A549 (cell line): ENCODE measurements at regions not wholly inside any gene's neighbourhood (a gene's known extent, or its start where the extent isn't known, plus 50 kb on each side); places are given as distances from the start of the nearest gene placed in this dataset.

Experiments used
- ATAC-seq, 2 experiments: fragments of 200-7000 bp in 1 of 2; fragments of >200 bp in 1 of 2; cut with Nextera tagmentation in 1 of 2; cut with Tn5 transposase in 1 of 2; 3 replicates each; pipeline versions ENCODE4 v1.8.0 to v1.9.1; 2018 to 2020; ENCODE audit warnings: mild to moderate bottlenecking in 1 of 2, moderate library complexity in 1 of 2
- CTCF ChIA-PET: fragments of 300-600 bp; sonication (Branson Sonifier 250); formaldehyde crosslinking; extraction: SDS; loops from one replicate; lab custom pipeline; 2021; ENCODE audit warnings: antibody characterized with exemption, inconsistent platforms; lab: Yijun Ruan, JAX
- POLR2A ChIA-PET: fragments of 350-600 bp; formaldehyde crosslinking; extraction: SDS; loops from one replicate; lab custom pipeline; 2021; ENCODE audit warnings: antibody characterized with exemption, inconsistent platforms; lab: Yijun Ruan, JAX
- DNase-seq, 2 experiments: peaks; one replicate each; pipeline versions ENCODE4 v3.0.0 to v3.0.0-alpha.2; 2011 to 2016; ENCODE audit warnings: low read depth in 1 of 2, low spot score in 1 of 2
- FAIRE-seq: peaks from 2 replicates; lab custom pipeline; 2011; peaks lifted over from hg19 to GRCh38; lab: Jason Lieb, UNC
- H3K27ac ChIP-seq, 2 experiments: fragments of >200 bp; sonication (Bioruptor Twin); formaldehyde crosslinking; 3 replicates each; pipeline ENCODE4 v1.5.1; 2016 to 2017
- H3K4me1 ChIP-seq: fragments of >200 bp; sonication (Bioruptor Twin); formaldehyde crosslinking; 3 replicates; pipeline ENCODE4 v1.6.1; 2016
- H3K4me2 ChIP-seq: fragments of >200 bp; sonication (Bioruptor Twin); formaldehyde crosslinking; 3 replicates; pipeline ENCODE4 v1.6.1; 2016
- H3K4me3 ChIP-seq: fragments of >200 bp; sonication (Bioruptor Twin); formaldehyde crosslinking; 3 replicates; pipeline ENCODE4 v1.5.1; 2016
- H3K9me3 ChIP-seq: fragments of >200 bp; sonication (Bioruptor Twin); formaldehyde crosslinking; 3 replicates; pipeline ENCODE4 v1.6.1; 2016
- BCL3 ChIP-seq: fragments of >200 bp; sonication (Bioruptor Twin); formaldehyde crosslinking; IDR thresholded peaks from 3 replicates; pipeline ENCODE4 v1.6.1; 2016
- CBX2 ChIP-seq: fragments of 200-600 bp; sonication (generic); IDR thresholded peaks from 2 replicates; pipeline ENCODE4 v1.6.1; 2016; ENCODE audit warnings: low read depth, mild to moderate bottlenecking, borderline replicate concordance
- CBX8 ChIP-seq: fragments of 200-600 bp; sonication (generic); IDR thresholded peaks from 2 replicates; pipeline ENCODE4 v1.6.1; 2016
- EHMT2 ChIP-seq: fragments of 200-600 bp; sonication (generic); IDR thresholded peaks from 2 replicates; pipeline ENCODE4 v1.6.1; 2016; ENCODE audit warnings: antibody characterized with exemption, low read depth, mild to moderate bottlenecking, moderate library complexity
- ELK1 ChIP-seq: fragments of 150-350 bp; IDR thresholded peaks from 2 replicates; pipeline ENCODE4 v1.6.1; 2014; ENCODE audit warnings: low read depth, mild to moderate bottlenecking, low read length
- EP300 ChIP-seq, 2 experiments: fragments of >200 bp; sonication (Bioruptor Twin); formaldehyde crosslinking; IDR thresholded peaks; 2 replicates in 1 of 2; 3 replicates in 1 of 2; pipeline ENCODE4 v1.6.1; 2016 to 2017
- FOSB ChIP-seq: fragments of 250-450 bp; sonication (Bioruptor Pico); IDR thresholded peaks from 2 replicates; pipeline ENCODE4 v1.5.0; 2020; ENCODE audit warnings: mild to moderate bottlenecking, moderate library complexity
- GATA3 ChIP-seq: IDR thresholded peaks from 2 replicates; pipeline ENCODE4 v1.6.1; 2012; ENCODE audit warnings: borderline replicate concordance
- HES2 ChIP-seq: fragments of >200 bp; sonication (Bioruptor Twin); formaldehyde crosslinking; IDR thresholded peaks from 2 replicates; pipeline ENCODE4 v1.6.1; 2016
- HEYL ChIP-seq: fragments of 250-450 bp; sonication (Bioruptor Pico); IDR thresholded peaks from 2 replicates; pipeline ENCODE4 v1.8.0; 2021; ENCODE audit warnings: mild to moderate bottlenecking, moderate library complexity
- HMGXB4 ChIP-seq: fragments of 250-450 bp; sonication (Bioruptor Pico); IDR thresholded peaks from 2 replicates; pipeline ENCODE4 v1.5.0; 2021; ENCODE audit warnings: mild to moderate bottlenecking, moderate library complexity, borderline replicate concordance
- HOXA7 ChIP-seq: fragments of 250-450 bp; sonication (Bioruptor Pico); IDR thresholded peaks from 2 replicates; pipeline ENCODE4 v1.5.0; 2020; ENCODE audit warnings: mild to moderate bottlenecking, moderate library complexity
- HOXB13 ChIP-seq: fragments of 250-450 bp; sonication (Bioruptor Pico); IDR thresholded peaks from 2 replicates; pipeline ENCODE4 v1.5.0; 2020; ENCODE audit warnings: low read depth, mild to moderate bottlenecking, moderate library complexity
- JUN ChIP-seq, 2 experiments: fragments of >200 bp; sonication (Bioruptor Twin); formaldehyde crosslinking; IDR thresholded peaks; 2 replicates in 1 of 2; 3 replicates in 1 of 2; pipeline ENCODE4 v1.6.1; 2016 to 2017
- KDM1A ChIP-seq: fragments of 200-600 bp; sonication (generic); IDR thresholded peaks from 2 replicates; pipeline ENCODE4 v1.6.1; 2016; ENCODE audit warnings: low read depth, mild to moderate bottlenecking
- KDM5A ChIP-seq: fragments of 200-600 bp; sonication (generic); IDR thresholded peaks from 2 replicates; pipeline ENCODE4 v1.6.1; 2016; ENCODE audit warnings: antibody characterized with exemption, mild to moderate bottlenecking
- MAFK ChIP-seq: fragments of 450-650 bp; IDR thresholded peaks from 2 replicates; pipeline ENCODE4 v1.6.1; 2014; ENCODE audit not compliant: partially characterized antibody
- MAX ChIP-seq: IDR thresholded peaks from 2 replicates; pipeline ENCODE4 v1.6.1; 2012
- MAZ ChIP-seq: fragments of 150-350 bp; IDR thresholded peaks from 2 replicates; pipeline ENCODE4 v1.6.1; 2014; ENCODE audit warnings: antibody characterized with exemption, low read depth, low read length, borderline replicate concordance
- MYC ChIP-seq: IDR thresholded peaks from 2 replicates; pipeline ENCODE4 v1.6.1; 2012; ENCODE audit warnings: mild to moderate bottlenecking, inconsistent platforms, low read length, improper control_type of control experiment, borderline replicate concordance
- NFE2L2 ChIP-seq: fragments of 150-350 bp; conservative IDR thresholded peaks from 2 replicates; pipeline ENCODE4 v1.6.1; 2014; ENCODE audit warnings: low read length
- NR3C1 ChIP-seq: fragments of >200 bp; sonication (Bioruptor Twin); formaldehyde crosslinking; IDR thresholded peaks from 3 replicates; pipeline ENCODE4 v1.6.1; 2017
- POLR2A ChIP-seq: IDR thresholded peaks from 2 replicates; pipeline ENCODE4 v1.6.1; 2012; ENCODE audit warnings: mild to moderate bottlenecking, low read length
- RARB ChIP-seq: fragments of 250-450 bp; sonication (Bioruptor Pico); IDR thresholded peaks from 2 replicates; pipeline ENCODE4 v1.8.0; 2021; ENCODE audit warnings: mild to moderate bottlenecking, moderate library complexity
- RCOR1 ChIP-seq: fragments of 150-350 bp; IDR thresholded peaks from 2 replicates; pipeline ENCODE4 v1.6.1; 2014; ENCODE audit warnings: antibody characterized with exemption, low read length, low read depth
- REST ChIP-seq: fragments of 200-600 bp; sonication (generic); IDR thresholded peaks from 2 replicates; pipeline ENCODE4 v1.6.1; 2016; ENCODE audit warnings: antibody characterized with exemption, mild to moderate bottlenecking, moderate library complexity
- SMC3 ChIP-seq: fragments of >200 bp; sonication (Bioruptor Twin); formaldehyde crosslinking; IDR thresholded peaks from 3 replicates; pipeline ENCODE4 v1.6.1; 2018; ENCODE audit warnings: inconsistent platforms
- SREBF2 ChIP-seq: fragments of 450-650 bp; IDR thresholded peaks from 2 replicates; pipeline ENCODE4 v1.6.1; 2014; ENCODE audit warnings: mild to moderate bottlenecking, moderate library complexity
- TP53 ChIP-seq: fragments of 250-450 bp; sonication (Bioruptor Pico); IDR thresholded peaks from 2 replicates; pipeline ENCODE4 v1.5.0; 2021; ENCODE audit warnings: mild to moderate bottlenecking, moderate library complexity
- USF2 ChIP-seq: fragments of 450-650 bp; IDR thresholded peaks from 2 replicates; pipeline ENCODE4 v1.6.1; 2014; ENCODE audit warnings: antibody characterized with exemption
- WGBS: methylation state at CpG from one replicate; pipeline ENCODE4 v1.1.6; 2017; ENCODE audit errors: missing lambda C conversion rate; 5-methylcytosine and 5-hydroxymethylcytosine counted together

- ATAC-seq (no peak), DNase-seq (no peak), FAIRE-seq (no peak)
- TF ChIP-seq JUN (IDR thresholded peaks at IDR 0.05) (no peak), ELK1 (no peak), EHMT2 (no peak), CBX8 (no peak), CBX2 (no peak), NFE2L2 (no peak), REST (no peak), KDM1A (no peak), TP53 (CRISPR knock-in tag) (no peak), NR3C1 (no peak), KDM5A (no peak), HEYL (CRISPR knock-in tag) (no peak), MAZ (no peak), HES2 (no peak), EP300 (IDR thresholded peaks at IDR 0.05) (no peak), BCL3 (no peak), HOXA7 (CRISPR knock-in tag) (no peak), MAFK (no peak), MAX (no peak)
- Histone ChIP-seq H3K4me2 (no peak overlapping the region), H3K4me3 (no peak overlapping the region), H3K4me1 (no peaks in the 10 kb centered on the region), H3K27ac (no peak overlapping the region), H3K9me3 (no peaks in the 10 kb centered on the region)
- WGBS, result 56% methylated on average over 5 of the region's 5 CpGs
- ChIA-PET CTCF (no interaction called here), POLR2A (no interaction called here)
These were observed 125.0 kb upstream of the THSD7A start for GRCh38 chr7:11956991-11957390.

- no peak for DNase-seq
- no peak overlapping the region for H3K4me2 ChIP-seq
- no peak overlapping the region for H3K27ac ChIP-seq
- ATAC-seq, result no peak
- no peak for FAIRE-seq
- ChIA-PET CTCF (no interaction called here), POLR2A (no interaction called here)
- WGBS, result 58% methylated on average over 1 of the region's 1 CpG
- no peaks in the 10 kb centered on the region for H3K4me1 ChIP-seq
- H3K4me3 ChIP-seq, result no peak overlapping the region
- no peaks in the 10 kb centered on the region for H3K9me3 ChIP-seq
- TF ChIP-seq POLR2A, result no peak
- no peak for TF ChIP-seq RCOR1
- TF ChIP-seq SREBF2, result no peak
- no peak for TF ChIP-seq USF2
- TF ChIP-seq FOSB (CRISPR knock-in tag), result no peak
- no peak for TF ChIP-seq HMGXB4 (CRISPR knock-in tag)
- no peak for TF ChIP-seq MYC
- no peak for TF ChIP-seq CBX8
- no peak for TF ChIP-seq SMC3
- TF ChIP-seq MAZ, result no peak
- TF ChIP-seq JUN (IDR thresholded peaks at IDR 0.05), result no peak
- no peak for TF ChIP-seq RARB (CRISPR knock-in tag)
- TF ChIP-seq GATA3, result no peak
- no peak for TF ChIP-seq HOXB13 (CRISPR knock-in tag)
These were observed 126.0 kb upstream of the THSD7A start for GRCh38 chr7:11957956-11958355.
